BLaER1 (cell line): ENCODE measurements at regions not wholly inside any gene's neighbourhood (a gene's known extent, or its start where the extent isn't known, plus 50 kb on each side); places are given as distances from the start of the nearest gene placed in this dataset.
A peak's percentile ranks its signal among the peaks of the same experiment; 100 is the strongest.
"Not testable (repeated sequence)": the region's sequence is repeated elsewhere in the genome, so short reads cannot be mapped to it uniquely, and the experiment has no call there.

Experiments
- H3K27ac ChIP-seq: shearing (Covaris generic); formaldehyde crosslinking; 2 replicates; pipeline ENCODE4 v1.8.1; 2022
- H3K27me3 ChIP-seq: shearing (Covaris generic); formaldehyde crosslinking; 2 replicates; pipeline ENCODE4 v1.8.1; 2022
- H3K36me3 ChIP-seq: shearing (Covaris generic); formaldehyde crosslinking; 2 replicates; pipeline ENCODE4 v1.8.1; 2022
- H3K4me1 ChIP-seq: shearing (Covaris generic); formaldehyde crosslinking; 2 replicates; pipeline ENCODE4 v1.8.1; 2022
- H3K4me2 ChIP-seq: shearing (Covaris generic); formaldehyde crosslinking; 2 replicates; pipeline ENCODE4 v1.8.1; 2022
- H3K4me3 ChIP-seq: shearing (Covaris generic); formaldehyde crosslinking; 2 replicates; pipeline ENCODE4 v1.8.1; 2022
- H3K9ac ChIP-seq: shearing (Covaris generic); formaldehyde crosslinking; 2 replicates; pipeline ENCODE4 v1.8.1; 2022
- H3K9me3 ChIP-seq: shearing (Covaris generic); formaldehyde crosslinking; 2 replicates; pipeline ENCODE4 v1.8.1; 2022
- H4K20me1 ChIP-seq: shearing (Covaris generic); formaldehyde crosslinking; 2 replicates; pipeline ENCODE4 v1.8.1; 2022
- Cebpa-rat ChIP-seq: shearing (Covaris generic); IDR thresholded peaks from 2 replicates; pipeline ENCODE4 v1.8.1; 2022

- Histone ChIP-seq H4K20me1 (no peaks in the 10 kb centered on the region), H3K4me2 (no peak overlapping the region), H3K27ac (no peak overlapping the region), H3K4me3 (no peak overlapping the region), H3K9ac (no peak overlapping the region), H3K36me3 (no peaks in the 10 kb centered on the region), H3K4me1 (no peaks in the 10 kb centered on the region), H3K9me3 (no peaks in the 10 kb centered on the region), H3K27me3 (no peaks in the 10 kb centered on the region)
- TF ChIP-seq Cebpa-rat = no peak
Measured at GRCh38 chr1:196160066-196160795, 448.0 kb downstream of the KCNT2 start.

- no peak overlapping the region for H3K27ac ChIP-seq
- H3K4me1 ChIP-seq = no peaks in the 10 kb centered on the region
- H3K4me2 ChIP-seq = no peak overlapping the region
- no peaks in the 10 kb centered on the region for H4K20me1 ChIP-seq
- H3K36me3 ChIP-seq = no peaks in the 10 kb centered on the region
- no peak overlapping the region for H3K4me3 ChIP-seq
- no peaks in the 10 kb centered on the region for H3K27me3 ChIP-seq
- H3K9ac ChIP-seq = no peak overlapping the region
- H3K9me3 ChIP-seq = no peaks in the 10 kb centered on the region
- no peak for TF ChIP-seq Cebpa-rat
Measured at GRCh38 chr1:196155586-196155985, 452.7 kb downstream of the KCNT2 start.

GRCh38 chr1:196152975-196153374, 455.3 kb downstream of the KCNT2 start:
- no peaks in the 10 kb centered on the region for H3K9me3 ChIP-seq
- H4K20me1 ChIP-seq = no peaks in the 10 kb centered on the region
- no peaks in the 10 kb centered on the region for H3K4me1 ChIP-seq
- no peak overlapping the region for H3K4me2 ChIP-seq
- no peak overlapping the region for H3K27ac ChIP-seq
- no peak overlapping the region for H3K9ac ChIP-seq
- no peaks in the 10 kb centered on the region for H3K36me3 ChIP-seq
- no peak overlapping the region for H3K4me3 ChIP-seq
- H3K27me3 ChIP-seq = no peaks in the 10 kb centered on the region
- TF ChIP-seq Cebpa-rat = peak; percentile 36; the same call in 1 of the 2 replicates

- no peak overlapping the region for H3K4me2 ChIP-seq
- H4K20me1 ChIP-seq = no peaks in the 10 kb centered on the region
- no peak overlapping the region for H3K9ac ChIP-seq
- no peaks in the 10 kb centered on the region for H3K4me1 ChIP-seq
- no peak overlapping the region for H3K4me3 ChIP-seq
- no peak overlapping the region for H3K27ac ChIP-seq
- no peaks in the 10 kb centered on the region for H3K27me3 ChIP-seq
- no peaks in the 10 kb centered on the region for H3K9me3 ChIP-seq
- no peak for TF ChIP-seq Cebpa-rat
- H3K36me3 ChIP-seq = no peaks in the 10 kb centered on the region
Measured at GRCh38 chr1:196152086-196152485, 456.2 kb downstream of the KCNT2 start.

GRCh38 chr1:196148367-196148970, 459.8 kb downstream of the KCNT2 start:
- H3K9me3 ChIP-seq = no peaks in the 10 kb centered on the region
- H3K36me3 ChIP-seq = no peaks in the 10 kb centered on the region
- H3K4me1 ChIP-seq = no peaks in the 10 kb centered on the region
- H3K4me2 ChIP-seq = no peak overlapping the region
- no peaks in the 10 kb centered on the region for H3K27me3 ChIP-seq
- no peak overlapping the region for H3K4me3 ChIP-seq
- no peak for TF ChIP-seq Cebpa-rat
- H3K9ac ChIP-seq = no peak overlapping the region
- no peaks in the 10 kb centered on the region for H4K20me1 ChIP-seq
- no peak overlapping the region for H3K27ac ChIP-seq

- no peak overlapping the region for H3K4me3 ChIP-seq
- H3K9ac ChIP-seq = no peak overlapping the region
- TF ChIP-seq Cebpa-rat = no peak
- H3K36me3 ChIP-seq = no peaks in the 10 kb centered on the region
- H3K9me3 ChIP-seq = no peaks in the 10 kb centered on the region
- H3K27ac ChIP-seq = no peak overlapping the region
- H3K4me1 ChIP-seq = no peaks in the 10 kb centered on the region
- no peak overlapping the region for H3K4me2 ChIP-seq
- H4K20me1 ChIP-seq = no peaks in the 10 kb centered on the region
- no peaks in the 10 kb centered on the region for H3K27me3 ChIP-seq
Measured at GRCh38 chr1:196147530-196147929, 460.7 kb downstream of the KCNT2 start.

- H4K20me1 ChIP-seq, H3K4me3 ChIP-seq, H3K27ac ChIP-seq, H3K9me3 ChIP-seq, H3K4me1 ChIP-seq, H3K27me3 ChIP-seq, H3K4me2 ChIP-seq, H3K9ac ChIP-seq, H3K36me3 ChIP-seq: not testable (repeated sequence)
Measured at GRCh38 chr1:196145151-196145550, 463.1 kb downstream of the KCNT2 start.

GRCh38 chr1:196144588-196144987, 463.7 kb downstream of the KCNT2 start:
- Histone ChIP-seq H3K36me3 (no peaks in the 10 kb centered on the region), H3K9me3 (no peaks in the 10 kb centered on the region), H3K4me1 (no peaks in the 10 kb centered on the region), H3K27ac (no peak overlapping the region), H3K9ac (no peak overlapping the region), H3K27me3 (no peaks in the 10 kb centered on the region), H3K4me2 (no peak overlapping the region), H4K20me1 (no peaks in the 10 kb centered on the region), H3K4me3 (no peak overlapping the region)
- TF ChIP-seq Cebpa-rat = no peak

GRCh38 chr1:196143602-196144342, 464.5 kb downstream of the KCNT2 start:
- Histone ChIP-seq H3K4me3 (no peak overlapping the region), H3K36me3 (no peaks in the 10 kb centered on the region), H3K27ac (no peak overlapping the region), H3K9me3 (no peaks in the 10 kb centered on the region), H3K4me2 (no peak overlapping the region), H3K9ac (no peak overlapping the region), H3K4me1 (no peaks in the 10 kb centered on the region), H3K27me3 (no peaks in the 10 kb centered on the region), H4K20me1 (no peaks in the 10 kb centered on the region)
- TF ChIP-seq Cebpa-rat = no peak

GRCh38 chr1:196142111-196142640, 466.1 kb downstream of the KCNT2 start:
- H3K36me3 ChIP-seq = no peaks in the 10 kb centered on the region
- H3K27ac ChIP-seq = no peak overlapping the region
- TF ChIP-seq Cebpa-rat = no peak
- H3K4me1 ChIP-seq = no peaks in the 10 kb centered on the region
- no peaks in the 10 kb centered on the region for H3K27me3 ChIP-seq
- H3K9me3 ChIP-seq = no peaks in the 10 kb centered on the region
- H3K9ac ChIP-seq = no peak overlapping the region
- no peak overlapping the region for H3K4me3 ChIP-seq
- H3K4me2 ChIP-seq = no peak overlapping the region
- H4K20me1 ChIP-seq = no peaks in the 10 kb centered on the region
